ENCODE measurements at regions not wholly inside any gene's neighbourhood (a gene's known extent, or its start where the extent isn't known, plus 50 kb on each side); places are given as distances from the start of the nearest gene placed in this dataset.

- Histone ChIP-seq H3K36me3 (ENCODE audit: low read depth) (no peaks in the 10 kb centered on the region), H3K4me3 (no peak overlapping the region), H3K27ac (no peak overlapping the region), H3K4me1 (ENCODE audit: insufficient read depth) (peaks cover 5% of the 10 kb centered on the region), H3K27me3 (replicated peaks; ENCODE audit: insufficient read depth) (no peaks in the 10 kb centered on the region), H3K9me2 (ENCODE audit: insufficient read depth) (no peaks in the 10 kb centered on the region), H3F3A (ENCODE audit: insufficient read depth) (no peaks in the 10 kb centered on the region), H3K9me3 (ENCODE audit: low read depth) (no peaks in the 10 kb centered on the region), H3K9ac (no peak overlapping the region), H4K20me1 (ENCODE audit: insufficient read depth) (no peaks in the 10 kb centered on the region), H2AFZ (no peak overlapping the region), H3K79me2 (ENCODE audit: insufficient read depth) (no peaks in the 10 kb centered on the region), H3K4me2 (ENCODE audit: unreplicated experiment) (no peak overlapping the region)
- TF ChIP-seq EZH2phosphoT487 (IDR thresholded peaks at IDR 0.05; ENCODE audit: insufficient read depth, low read depth) (no peak), EZH2 (IDR thresholded peaks at IDR 0.05; ENCODE audit: insufficient read depth, poor library complexity, severe bottlenecking) (no peak)
- peak; percentile 36 for DNase-seq
- in situ Hi-C loops (cut with MboI): no loop called here
- 12 to 16% methylated on average over 17 of the region's 17 CpGs for WGBS, 2 experiments (ENCODE audit: low coverage in 1 of 2, low lambda C conversion rate in 2 of 2, missing lambda C conversion rate in 2 of 2)
Measured at GRCh38 chr5:174384509-174384947, 339.0 kb downstream of the NSG2 start.

DNA sequence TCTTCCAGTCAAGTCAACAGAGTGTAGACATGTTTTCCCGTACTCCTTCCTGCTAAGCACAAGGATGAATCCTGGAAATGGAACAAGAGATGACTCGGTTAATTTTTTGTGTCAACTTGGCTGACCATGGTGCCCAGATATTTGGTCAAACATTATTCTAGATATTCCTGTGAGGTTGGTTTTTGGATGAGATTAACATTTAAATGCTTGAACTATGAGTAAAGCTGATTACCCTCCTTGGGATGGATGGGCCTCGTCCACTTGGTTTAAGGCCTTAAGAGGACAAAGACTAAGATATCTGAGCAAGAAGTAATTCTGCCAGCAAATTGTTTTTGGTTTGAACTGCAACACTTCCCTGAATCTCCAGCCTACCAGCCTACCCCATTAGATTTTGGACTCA lies 338.1 kb upstream of the MSX2 start:
- Histone ChIP-seq H3K4me1 (ENCODE audit: insufficient read depth) (peaks cover 5% of the 10 kb centered on the region), H3K9me2 (ENCODE audit: insufficient read depth) (no peaks in the 10 kb centered on the region), H3K9ac (no peak overlapping the region), H3K4me3 (no peak overlapping the region), H3K79me2 (ENCODE audit: insufficient read depth) (no peaks in the 10 kb centered on the region), H3K27me3 (replicated peaks; ENCODE audit: insufficient read depth) (no peaks in the 10 kb centered on the region), H3F3A (ENCODE audit: insufficient read depth) (no peaks in the 10 kb centered on the region), H3K4me2 (ENCODE audit: unreplicated experiment) (no peak overlapping the region), H3K9me3 (ENCODE audit: low read depth) (no peaks in the 10 kb centered on the region), H2AFZ (no peak overlapping the region), H4K20me1 (ENCODE audit: insufficient read depth) (no peaks in the 10 kb centered on the region), H3K36me3 (ENCODE audit: low read depth) (no peaks in the 10 kb centered on the region), H3K27ac (no peak overlapping the region)
- no peak for DNase-seq
- in situ Hi-C loops (cut with MboI): no loop called here
- WGBS, 2 experiments (ENCODE audit: low coverage in 1 of 2, low lambda C conversion rate in 2 of 2, missing lambda C conversion rate in 2 of 2): 12 to 26% methylated on average over 3 of the region's 3 CpGs
- TF ChIP-seq EZH2phosphoT487 (IDR thresholded peaks at IDR 0.05; ENCODE audit: insufficient read depth, low read depth) (no peak), EZH2 (IDR thresholded peaks at IDR 0.05; ENCODE audit: insufficient read depth, poor library complexity, severe bottlenecking) (no peak)

GRCh38 chr5:174386846-174387245 lies 337.5 kb upstream of the MSX2 start:
- H2AFZ ChIP-seq: no peak overlapping the region
- H4K20me1 ChIP-seq (ENCODE audit: insufficient read depth): no peaks in the 10 kb centered on the region
- no peak overlapping the region for H3K27ac ChIP-seq
- no peaks in the 10 kb centered on the region for H3K27me3 ChIP-seq (replicated peaks; ENCODE audit: insufficient read depth)
- DNase-seq: no peak
- peaks cover 5% of the 10 kb centered on the region for H3K4me1 ChIP-seq (ENCODE audit: insufficient read depth)
- H3K9me2 ChIP-seq (ENCODE audit: insufficient read depth): no peaks in the 10 kb centered on the region
- H3K4me3 ChIP-seq: no peak overlapping the region
- TF ChIP-seq EZH2phosphoT487 (IDR thresholded peaks at IDR 0.05; ENCODE audit: insufficient read depth, low read depth) (no peak), EZH2 (IDR thresholded peaks at IDR 0.05; ENCODE audit: insufficient read depth, poor library complexity, severe bottlenecking) (no peak)
- no peaks in the 10 kb centered on the region for H3K36me3 ChIP-seq (ENCODE audit: low read depth)
- H3F3A ChIP-seq (ENCODE audit: insufficient read depth): no peaks in the 10 kb centered on the region
- H3K79me2 ChIP-seq (ENCODE audit: insufficient read depth): no peaks in the 10 kb centered on the region
- no peaks in the 10 kb centered on the region for H3K9me3 ChIP-seq (ENCODE audit: low read depth)
- in situ Hi-C loops (cut with MboI): no loop called here
- no peak overlapping the region for H3K9ac ChIP-seq
- 6 to 8% methylated on average over 2 of the region's 2 CpGs for WGBS, 2 experiments (ENCODE audit: low coverage in 1 of 2, low lambda C conversion rate in 2 of 2, missing lambda C conversion rate in 2 of 2)
- no peak overlapping the region for H3K4me2 ChIP-seq (ENCODE audit: unreplicated experiment)

GRCh38 chr5:174387448-174387847 lies 336.9 kb upstream of the MSX2 start:
- H3K4me1 ChIP-seq (ENCODE audit: insufficient read depth): peaks cover 5% of the 10 kb centered on the region
- no peak overlapping the region for H3K4me3 ChIP-seq
- DNase-seq: no peak
- no peaks in the 10 kb centered on the region for H3K9me2 ChIP-seq (ENCODE audit: insufficient read depth)
- no peaks in the 10 kb centered on the region for H4K20me1 ChIP-seq (ENCODE audit: insufficient read depth)
- TF ChIP-seq EZH2 (IDR thresholded peaks at IDR 0.05; ENCODE audit: insufficient read depth, poor library complexity, severe bottlenecking) (no peak), EZH2phosphoT487 (IDR thresholded peaks at IDR 0.05; ENCODE audit: insufficient read depth, low read depth) (no peak)
- in situ Hi-C loops (cut with MboI): no loop called here
- H3K27me3 ChIP-seq (replicated peaks; ENCODE audit: insufficient read depth): no peaks in the 10 kb centered on the region
- no peak overlapping the region for H3K9ac ChIP-seq
- H3K27ac ChIP-seq: no peak overlapping the region
- no peaks in the 10 kb centered on the region for H3K36me3 ChIP-seq (ENCODE audit: low read depth)
- H3K9me3 ChIP-seq (ENCODE audit: low read depth): no peaks in the 10 kb centered on the region
- H3K4me2 ChIP-seq (ENCODE audit: unreplicated experiment): no peak overlapping the region
- no peaks in the 10 kb centered on the region for H3F3A ChIP-seq (ENCODE audit: insufficient read depth)
- H3K79me2 ChIP-seq (ENCODE audit: insufficient read depth): no peaks in the 10 kb centered on the region
- 22 to 24% methylated on average over 1 of the region's 1 CpG for WGBS, 2 experiments (ENCODE audit: low coverage in 1 of 2, low lambda C conversion rate in 2 of 2, missing lambda C conversion rate in 2 of 2)
- H2AFZ ChIP-seq: no peak overlapping the region

- H3K27me3 ChIP-seq (replicated peaks; ENCODE audit: insufficient read depth): no peaks in the 10 kb centered on the region
- in situ Hi-C loops (cut with MboI): no loop called here
- TF ChIP-seq EZH2phosphoT487 (IDR thresholded peaks at IDR 0.05; ENCODE audit: insufficient read depth, low read depth) (no peak), EZH2 (IDR thresholded peaks at IDR 0.05; ENCODE audit: insufficient read depth, poor library complexity, severe bottlenecking) (no peak)
- H3K9ac ChIP-seq: no peak overlapping the region
- no peaks in the 10 kb centered on the region for H3K9me2 ChIP-seq (ENCODE audit: insufficient read depth)
- H3K4me2 ChIP-seq (ENCODE audit: unreplicated experiment): no peak overlapping the region
- DNase-seq: no peak
- H3K4me1 ChIP-seq (ENCODE audit: insufficient read depth): no peaks in the 10 kb centered on the region
- no peak overlapping the region for H3K4me3 ChIP-seq
- no peaks in the 10 kb centered on the region for H3K9me3 ChIP-seq (ENCODE audit: low read depth)
- no peaks in the 10 kb centered on the region for H3K36me3 ChIP-seq (ENCODE audit: low read depth)
- no peaks in the 10 kb centered on the region for H4K20me1 ChIP-seq (ENCODE audit: insufficient read depth)
- 11 to 16% methylated on average over 6 of the region's 6 CpGs for WGBS, 2 experiments (ENCODE audit: low coverage in 1 of 2, low lambda C conversion rate in 2 of 2, missing lambda C conversion rate in 2 of 2)
- no peaks in the 10 kb centered on the region for H3F3A ChIP-seq (ENCODE audit: insufficient read depth)
- H3K27ac ChIP-seq: no peak overlapping the region
- H3K79me2 ChIP-seq (ENCODE audit: insufficient read depth): no peaks in the 10 kb centered on the region
- H2AFZ ChIP-seq: no peak overlapping the region
Measured at GRCh38 chr5:174392892-174393291, 331.5 kb upstream of the MSX2 start.
